DND-41 (cell line): ENCODE measurements at regions not wholly inside any gene's neighbourhood (a gene's known extent, or its start where the extent isn't known, plus 50 kb on each side); places are given as distances from the start of the nearest gene placed in this dataset.

Experiments
- ATAC-seq: fragments of 200-7000 bp; cut with Tn5 transposase; 3 replicates; pipeline ENCODE4 v1.9.1; 2021; ENCODE audit warnings: low read depth; ENCODE audit not compliant: insufficient read depth
- DNase-seq: peaks from one replicate; pipeline ENCODE4 v3.0.0-alpha.2; 2020
- H2AFZ ChIP-seq: 2 replicates; pipeline ENCODE4 v1.6.0; 2012; ENCODE audit warnings: low read depth, low read length
- H3K27ac ChIP-seq: 2 replicates; pipeline ENCODE4 v1.5.1; 2012; ENCODE audit warnings: low read length, inconsistent platforms
- H3K27me3 ChIP-seq: fragments of 200-600 bp; sonication (generic); 2 replicates; pipeline ENCODE4 v1.6.0; 2012; ENCODE audit warnings: low read length, mild to moderate bottlenecking, inconsistent platforms; ENCODE audit not compliant: insufficient read depth, poor library complexity
- H3K36me3 ChIP-seq: 2 replicates; pipeline ENCODE4 v1.5.1; 2012; ENCODE audit warnings: low read length, inconsistent platforms; ENCODE audit not compliant: insufficient read depth
- H3K4me1 ChIP-seq: 2 replicates; pipeline ENCODE4 v1.5.1; 2012; ENCODE audit warnings: mild to moderate bottlenecking, low read length; ENCODE audit not compliant: insufficient read depth
- H3K4me2 ChIP-seq: 2 replicates; pipeline ENCODE4 v1.6.0; 2012; ENCODE audit warnings: mild to moderate bottlenecking, moderate library complexity, low read length, inconsistent platforms; ENCODE audit not compliant: insufficient read depth
- H3K4me3 ChIP-seq, 2 experiments: fragments of 200-600 bp in 1 of 2; shearing (Covaris generic) in 1 of 2; 2 replicates each; pipeline ENCODE4 v1.5.1; 2012 to 2016; ENCODE audit warnings: inconsistent platforms in 2 of 2, low read length in 2 of 2, mild to moderate bottlenecking in 2 of 2, low read depth in 1 of 2, moderate library complexity in 1 of 2
- H3K79me2 ChIP-seq: 2 replicates; pipeline ENCODE4 v1.6.0; 2012; ENCODE audit warnings: low read length, inconsistent platforms; ENCODE audit not compliant: insufficient read depth
- H3K9ac ChIP-seq: 2 replicates; pipeline ENCODE4 v1.6.0; 2012; ENCODE audit warnings: low read depth, mild to moderate bottlenecking, inconsistent platforms, low read length, moderate library complexity
- H3K9me3 ChIP-seq: 2 replicates; pipeline ENCODE4 v1.5.1; 2012; ENCODE audit warnings: low read length, moderate library complexity, mild to moderate bottlenecking, inconsistent platforms; ENCODE audit not compliant: insufficient read depth, severe bottlenecking
- H4K20me1 ChIP-seq: 2 replicates; pipeline ENCODE4 v1.6.0; 2012; ENCODE audit warnings: low read length; ENCODE audit not compliant: insufficient read depth
- EZH2 ChIP-seq: IDR thresholded peaks from 3 replicates; pipeline ENCODE4 v1.6.1; 2012; ENCODE audit warnings: borderline replicate concordance, low read depth, mild to moderate bottlenecking, moderate library complexity, low read length, inconsistent platforms; ENCODE audit not compliant: severe bottlenecking
- TF ChIP-seq, protein P1 (sequence below): IDR thresholded peaks from 2 replicates; pipeline ENCODE4 v1.5.1; 2012; ENCODE audit warnings: borderline replicate concordance, low read length, moderate library complexity, mild to moderate bottlenecking; ENCODE audit not compliant: poor library complexity, severe bottlenecking; ENCODE audit errors: extremely low read depth

DNA sequence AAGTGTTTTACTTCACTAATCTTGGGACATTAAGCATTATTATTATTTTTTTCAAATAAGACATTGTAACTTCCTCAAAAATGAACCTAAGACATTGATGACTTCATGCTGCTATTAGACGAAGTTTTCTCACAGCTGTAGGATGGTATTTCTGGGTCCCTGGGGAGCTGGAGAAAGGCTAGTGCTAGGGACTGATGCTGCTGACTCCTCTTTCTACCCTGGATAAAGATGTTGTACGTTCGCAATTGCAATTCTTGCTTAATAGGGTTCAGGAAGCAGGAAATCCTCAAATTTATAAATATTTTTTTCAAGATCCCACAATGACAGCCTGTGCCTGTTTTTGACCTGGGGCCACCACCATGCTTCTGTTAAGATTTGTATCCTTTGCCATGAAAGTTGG is 526.0 kb downstream of the CCSER2 start:
- ATAC-seq (no peak), DNase-seq (no peak)
- Histone ChIP-seq H3K79me2 (no peaks in the 10 kb centered on the region), H3K4me1 (no peaks in the 10 kb centered on the region), H3K27me3 (peaks cover 4% of the 10 kb centered on the region), H3K4me2 (no peak overlapping the region), H3K9me3 (no peaks in the 10 kb centered on the region), H3K36me3 (no peaks in the 10 kb centered on the region), H3K9ac (no peak overlapping the region), H3K4me3 (no peak overlapping the region), H2AFZ (no peak overlapping the region), H3K27ac (no peak overlapping the region), H4K20me1 (no peaks in the 10 kb centered on the region)
- no peak for TF ChIP-seq EZH2
- TF ChIP-seq, protein P1, sequence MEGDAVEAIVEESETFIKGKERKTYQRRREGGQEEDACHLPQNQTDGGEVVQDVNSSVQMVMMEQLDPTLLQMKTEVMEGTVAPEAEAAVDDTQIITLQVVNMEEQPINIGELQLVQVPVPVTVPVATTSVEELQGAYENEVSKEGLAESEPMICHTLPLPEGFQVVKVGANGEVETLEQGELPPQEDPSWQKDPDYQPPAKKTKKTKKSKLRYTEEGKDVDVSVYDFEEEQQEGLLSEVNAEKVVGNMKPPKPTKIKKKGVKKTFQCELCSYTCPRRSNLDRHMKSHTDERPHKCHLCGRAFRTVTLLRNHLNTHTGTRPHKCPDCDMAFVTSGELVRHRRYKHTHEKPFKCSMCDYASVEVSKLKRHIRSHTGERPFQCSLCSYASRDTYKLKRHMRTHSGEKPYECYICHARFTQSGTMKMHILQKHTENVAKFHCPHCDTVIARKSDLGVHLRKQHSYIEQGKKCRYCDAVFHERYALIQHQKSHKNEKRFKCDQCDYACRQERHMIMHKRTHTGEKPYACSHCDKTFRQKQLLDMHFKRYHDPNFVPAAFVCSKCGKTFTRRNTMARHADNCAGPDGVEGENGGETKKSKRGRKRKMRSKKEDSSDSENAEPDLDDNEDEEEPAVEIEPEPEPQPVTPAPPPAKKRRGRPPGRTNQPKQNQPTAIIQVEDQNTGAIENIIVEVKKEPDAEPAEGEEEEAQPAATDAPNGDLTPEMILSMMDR, result no peak

DNA sequence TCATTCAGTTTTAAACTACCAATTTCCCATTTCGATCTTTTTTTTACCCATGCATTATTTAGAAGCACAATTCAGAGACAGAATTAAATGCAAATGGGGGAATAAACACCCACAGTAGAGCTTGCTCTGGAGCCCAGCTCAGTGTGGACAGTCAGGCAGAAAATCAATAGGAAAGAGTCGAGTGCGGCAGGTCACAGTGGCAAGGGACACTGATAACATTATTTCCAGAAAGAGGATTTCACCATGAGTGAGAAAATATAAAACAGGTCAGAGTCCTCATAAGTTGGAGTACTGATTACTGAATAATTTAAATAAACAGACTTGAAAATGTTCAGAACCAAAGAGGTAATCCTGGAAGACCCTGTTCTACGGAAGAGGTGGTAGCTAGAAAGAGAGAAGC is 532.5 kb downstream of the CCSER2 start:
- H3K27ac ChIP-seq, result no peak overlapping the region
- no peaks in the 10 kb centered on the region for H3K4me1 ChIP-seq
- no peaks in the 10 kb centered on the region for H3K79me2 ChIP-seq
- DNase-seq (no peak), ATAC-seq (no peak)
- no peaks in the 10 kb centered on the region for H3K27me3 ChIP-seq
- no peak overlapping the region for H3K4me3 ChIP-seq
- no peak overlapping the region for H3K9ac ChIP-seq
- TF ChIP-seq, protein P1, result no peak
- TF ChIP-seq EZH2, result no peak
- no peaks in the 10 kb centered on the region for H4K20me1 ChIP-seq
- no peaks in the 10 kb centered on the region for H3K36me3 ChIP-seq
- no peak overlapping the region for H3K4me2 ChIP-seq
- no peak overlapping the region for H2AFZ ChIP-seq
- H3K9me3 ChIP-seq, result no peaks in the 10 kb centered on the region

DNA sequence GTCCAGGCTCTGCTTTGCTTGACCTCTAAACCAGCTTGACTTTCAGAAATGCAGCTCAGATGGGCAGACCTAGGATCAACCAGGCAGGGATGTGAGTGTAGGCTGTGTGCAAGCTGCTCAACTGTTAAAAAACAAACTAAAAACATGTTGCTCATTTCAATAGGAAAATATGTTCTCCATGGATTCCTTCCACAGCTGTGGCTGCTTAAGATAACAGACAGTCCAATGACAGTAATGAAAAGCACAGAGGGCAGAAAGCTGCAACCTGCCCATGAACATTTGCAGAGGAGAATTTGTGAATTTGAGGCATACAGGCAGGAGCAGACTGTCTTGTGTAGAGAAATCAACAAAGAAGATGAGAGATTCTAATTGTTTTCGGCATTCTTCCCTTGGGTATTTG is 534.2 kb downstream of the CCSER2 start:
- Histone ChIP-seq H2AFZ (no peak overlapping the region), H3K4me2 (no peak overlapping the region), H4K20me1 (no peaks in the 10 kb centered on the region), H3K4me1 (no peaks in the 10 kb centered on the region), H3K4me3 (no peak overlapping the region), H3K36me3 (no peaks in the 10 kb centered on the region), H3K9me3 (no peaks in the 10 kb centered on the region), H3K27ac (no peak overlapping the region), H3K9ac (no peak overlapping the region), H3K27me3 (no peaks in the 10 kb centered on the region), H3K79me2 (no peaks in the 10 kb centered on the region)
- no peak for ATAC-seq
- TF ChIP-seq, protein P1, result no peak
- TF ChIP-seq EZH2, result no peak
- DNase-seq, result no peak

DNA sequence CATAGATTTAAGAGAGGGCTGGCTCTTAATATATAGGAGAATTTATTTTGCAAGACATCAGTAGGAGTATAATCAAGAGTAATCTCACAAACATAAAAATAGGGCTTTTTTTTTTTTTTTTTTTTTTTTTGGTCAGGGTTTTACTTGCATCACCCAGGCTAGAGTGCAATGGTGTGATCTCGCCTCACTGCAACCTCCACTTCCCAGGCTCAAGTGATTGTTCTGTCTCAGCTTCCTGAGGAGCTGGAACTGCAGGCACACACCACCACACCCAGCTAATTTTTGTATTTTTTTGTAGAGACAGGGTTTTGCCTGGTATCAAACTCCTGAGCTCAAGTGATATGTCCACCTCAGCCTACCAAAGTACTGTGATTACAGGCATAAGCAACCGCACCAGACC is 535.3 kb downstream of the CCSER2 start:
- Histone ChIP-seq H3K4me1 (no peaks in the 10 kb centered on the region), H3K27me3 (no peaks in the 10 kb centered on the region), H3K4me3 (no peak overlapping the region), H3K36me3 (no peaks in the 10 kb centered on the region), H3K9me3 (no peaks in the 10 kb centered on the region), H4K20me1 (no peaks in the 10 kb centered on the region), H3K27ac (no peak overlapping the region), H3K79me2 (no peaks in the 10 kb centered on the region), H3K4me2 (no peak overlapping the region), H3K9ac (no peak overlapping the region), H2AFZ (no peak overlapping the region)
- ATAC-seq (no peak), DNase-seq (no peak)
- TF ChIP-seq EZH2, result no peak
- TF ChIP-seq, protein P1, result no peak
